Heart right ventricle (tissue), 16 donors: ENCODE measurements at regions not wholly inside any gene's neighbourhood (a gene's known extent, or its start where the extent isn't known, plus 50 kb on each side); places are given as distances from the start of the nearest gene placed in this dataset.

Experiments
- ATAC-seq, 8 donors: fragments of 200-7000 bp; cut with Tn5 transposase; one replicate each; pipeline ENCODE4 v1.9.1; 2020; ENCODE audit warnings: mild to moderate bottlenecking in 8 of 8, moderate library complexity in 8 of 8, moderate number of reproducible peaks in 1 of 8
- DNase-seq, 2 donors: peaks; one replicate each; pipeline ENCODE4 v3.0.0-alpha.2; 2020
- H3K27ac ChIP-seq, 10 donors: fragments of 200-600 bp; sonication (generic) in 2 of 10; one replicate each; pipeline versions ENCODE4 v1.5.0 to v1.8.0; 2020 to 2022; ENCODE audit warnings: mild to moderate bottlenecking in 3 of 10
- H3K27me3 ChIP-seq, 7 donors: fragments of 200-600 bp; one replicate each; pipeline ENCODE4 v1.8.0; 2021 to 2022; ENCODE audit warnings: mild to moderate bottlenecking in 2 of 7
- H3K36me3 ChIP-seq, 9 donors: fragments of 200-600 bp; sonication (generic) in 1 of 9; one replicate each; pipeline versions ENCODE4 v1.5.0 to v1.8.0; 2020 to 2022; ENCODE audit warnings: mild to moderate bottlenecking in 2 of 9
- H3K4me1 ChIP-seq, 9 donors: fragments of 200-600 bp; sonication (generic) in 1 of 9; one replicate each; pipeline versions ENCODE4 v1.5.0 to v1.8.0; 2020 to 2022; ENCODE audit warnings: mild to moderate bottlenecking in 4 of 9
- H3K4me3 ChIP-seq, 10 donors: fragments of 200-600 bp; sonication (generic) in 2 of 10; one replicate each; pipeline versions ENCODE4 v1.5.0 to v1.8.0; 2020 to 2022; ENCODE audit warnings: mild to moderate bottlenecking in 7 of 10, moderate library complexity in 2 of 10
- H3K9me3 ChIP-seq, 11 donors: fragments of 200-600 bp in 10 of 11; sonication (generic) in 2 of 11; one replicate each; pipeline versions ENCODE4 v1.5.0 to v1.8.0; 2013 to 2022; ENCODE audit warnings: mild to moderate bottlenecking in 2 of 11, control low read depth in 1 of 11, moderate library complexity in 1 of 11
- CTCF ChIP-seq, 9 donors: fragments of 200-600 bp; sonication (generic) in 2 of 9; IDR thresholded peaks; one replicate each; pipeline versions ENCODE4 v1.5.0 to v1.8.0; 2021 to 2022; ENCODE audit warnings: antibody characterized with exemption in 9 of 9, mild to moderate bottlenecking in 5 of 9, moderate library complexity in 1 of 9
- WGBS, 2 donors: extraction: QIAGEN DNeasy Blood & Tissue Kit; methylation state at CpG; one replicate each; pipeline ENCODE4 v1.1.7; 2013; ENCODE audit warnings: inconsistent platforms in 1 of 2; 5-methylcytosine and 5-hydroxymethylcytosine counted together
- intact Hi-C, 10 donors: fragments of 100-400 bp; cut with DNase I; formaldehyde crosslinking; loops; one replicate each; pipeline versions ENCODE4 v1.11.1 to v1.14.2; 2022
- donor health status: Arrhythmogenic right ventricular cardiomyopathy.
- donor health status: ischemic (EF 13 %, LVEDD 7.1; RV severe dilation, severe dysfunction).
- donor health status: healthy with polysubstance abuse.
- donor health status: DM: no; HTN: yes; CAD: no.
- donor health status: DM: no; HTN: no; CAD: no.
- donor health status: ischemic (EF 25% LVEDD 6.9; RV normal size, moderate dysfunction).
- donor health status: ischemic (EF 25% LVEDD 5.7; RV mildly dilated, moderate dysfunction).
- donor health status: healthy.
- donor health status: DM: yes; HTN: yes; CAD: no.
- donor health status: Ischemic cardiomyopathy.
- donor health status: ischemic (EF 35%, LVEDD 5.7; RV mildly dilated, moderate dysfunction).
- donor health status: nonischemic (EF 11% LVEDD 7.7; RV severe dilation, severe dysfunction).
- donor health status: DM: yes; HTN: yes; CAD: no.
- donor health status: PGD.
- donor health status: ischemic (EF 29% LVEDD 5.4; RV normal size, mild dysfunction).
- donor health status: nonischemic (EF 23%, LVEDD 6.1; RV moderate dilation, normal function).

GRCh38 chr14:32023540-32023939 lies 53.6 kb upstream of the ARHGAP5 start:
- no peak for TF ChIP-seq CTCF (IDR thresholded peaks at IDR 0.05)
- Histone ChIP-seq H3K4me1 (peaks cover 3 to 16% (median 13%) of the 10 kb centered on the region in 9 donors), H3K9me3 (no peaks in the 10 kb centered on the region), H3K36me3 (no peaks in the 10 kb centered on the region), H3K27me3 (no peaks in the 10 kb centered on the region), H3K27ac (no peak overlapping the region), H3K4me3 (no peak overlapping the region)
- intact Hi-C loops = no loop called here
- ATAC-seq (no peak), DNase-seq (no peak)
- 96 to 98% methylated on average over 3 of the region's 3 CpGs for WGBS, 2 donors

DNA sequence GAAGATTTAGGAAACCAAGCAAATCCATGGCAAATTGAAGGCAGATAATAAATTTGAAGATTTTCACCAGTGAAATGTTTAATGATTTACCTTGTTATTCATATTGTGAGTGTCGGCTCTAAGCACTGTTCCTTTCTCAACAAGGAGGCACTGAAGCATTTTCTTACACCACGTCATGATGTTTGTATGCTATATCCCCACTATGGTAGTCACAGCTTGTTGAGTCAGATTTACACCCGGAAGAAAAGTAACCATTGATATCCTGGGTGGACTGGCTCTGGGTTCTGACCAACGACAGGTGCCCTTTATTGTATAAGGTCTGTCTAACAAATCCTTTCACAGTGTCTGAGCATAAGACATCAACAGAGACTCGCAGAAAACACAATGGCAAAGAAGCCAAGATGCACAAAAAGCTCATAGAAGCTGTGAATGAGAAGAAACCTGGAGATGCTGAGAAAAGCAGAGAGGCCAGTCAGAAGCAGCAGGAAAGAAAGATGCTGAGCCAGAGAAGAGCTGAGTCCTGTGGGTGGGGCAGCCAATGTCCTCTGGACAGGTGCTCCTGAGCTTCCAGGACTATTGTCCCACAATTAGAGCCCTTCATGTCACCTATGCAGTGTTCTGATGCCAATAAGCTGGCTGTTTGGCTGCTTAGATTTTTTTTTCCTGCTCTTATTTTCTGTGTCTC lies 49.7 kb upstream of the ARHGAP5 start:
- intact Hi-C loops = no loop called here
- Histone ChIP-seq H3K27me3 (no peaks in the 10 kb centered on the region), H3K27ac (no peak overlapping the region), H3K4me3 (no peak overlapping the region), H3K4me1 (peaks cover 0 to 9% (median 0%) of the 10 kb centered on the region in 9 donors), H3K9me3 (no peaks in the 10 kb centered on the region), H3K36me3 (no peaks in the 10 kb centered on the region)
- no peak for TF ChIP-seq CTCF (IDR thresholded peaks at IDR 0.05)
- ATAC-seq (no peak), DNase-seq (no peak)
- WGBS, 2 donors = 89 to 93% methylated on average over 5 of the region's 5 CpGs
